ENCODE measurements at regions not wholly inside any gene's neighbourhood (a gene's known extent, or its start where the extent isn't known, plus 50 kb on each side); places are given as distances from the start of the nearest gene placed in this dataset.

DNA sequence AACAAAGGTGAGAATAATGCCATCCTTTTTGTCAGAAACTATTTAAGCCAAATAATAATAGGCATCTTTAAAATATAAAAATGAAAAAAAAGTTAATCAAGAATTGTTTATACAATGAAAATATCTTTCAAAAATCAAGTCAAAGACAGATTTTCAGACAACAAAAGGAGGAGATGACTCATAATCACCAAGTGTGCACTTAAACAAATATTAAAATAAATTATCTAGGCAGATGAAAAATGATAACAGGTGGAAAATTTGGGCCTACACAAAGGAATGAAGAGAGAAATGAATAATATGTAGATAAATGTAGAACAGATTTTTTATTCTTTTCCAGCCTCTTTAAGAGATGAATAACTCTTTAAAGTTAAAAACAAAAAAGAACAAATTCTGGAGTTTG lies 250.0 kb upstream of the PLEKHG7 start (continued):
- TF ChIP-seq, protein P1, sequence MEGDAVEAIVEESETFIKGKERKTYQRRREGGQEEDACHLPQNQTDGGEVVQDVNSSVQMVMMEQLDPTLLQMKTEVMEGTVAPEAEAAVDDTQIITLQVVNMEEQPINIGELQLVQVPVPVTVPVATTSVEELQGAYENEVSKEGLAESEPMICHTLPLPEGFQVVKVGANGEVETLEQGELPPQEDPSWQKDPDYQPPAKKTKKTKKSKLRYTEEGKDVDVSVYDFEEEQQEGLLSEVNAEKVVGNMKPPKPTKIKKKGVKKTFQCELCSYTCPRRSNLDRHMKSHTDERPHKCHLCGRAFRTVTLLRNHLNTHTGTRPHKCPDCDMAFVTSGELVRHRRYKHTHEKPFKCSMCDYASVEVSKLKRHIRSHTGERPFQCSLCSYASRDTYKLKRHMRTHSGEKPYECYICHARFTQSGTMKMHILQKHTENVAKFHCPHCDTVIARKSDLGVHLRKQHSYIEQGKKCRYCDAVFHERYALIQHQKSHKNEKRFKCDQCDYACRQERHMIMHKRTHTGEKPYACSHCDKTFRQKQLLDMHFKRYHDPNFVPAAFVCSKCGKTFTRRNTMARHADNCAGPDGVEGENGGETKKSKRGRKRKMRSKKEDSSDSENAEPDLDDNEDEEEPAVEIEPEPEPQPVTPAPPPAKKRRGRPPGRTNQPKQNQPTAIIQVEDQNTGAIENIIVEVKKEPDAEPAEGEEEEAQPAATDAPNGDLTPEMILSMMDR (conservative IDR thresholded peaks at IDR 0.05; ENCODE audit: low read depth in 2 of 2) = no peak

DNA sequence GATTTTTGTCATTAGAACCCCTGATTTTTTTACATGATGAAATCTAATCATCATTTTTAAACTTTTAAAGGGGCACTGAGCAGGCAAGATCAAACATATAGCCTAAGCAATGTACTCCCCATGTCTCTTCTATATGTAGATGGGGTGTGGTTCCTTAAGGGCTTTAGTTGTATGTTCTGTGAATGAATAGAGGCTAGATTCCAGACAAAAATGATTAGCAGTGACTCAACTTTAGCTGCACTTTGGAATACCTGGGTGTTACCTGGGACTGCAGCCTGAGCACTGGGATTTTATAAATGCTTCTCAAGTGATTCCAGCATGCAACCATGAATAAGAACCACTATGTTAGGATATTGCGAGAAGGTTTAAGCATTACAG lies 256.7 kb upstream of the PLEKHG7 start:
- no peak for TF ChIP-seq STAT1 (IDR thresholded peaks at IDR 0.05; ENCODE audit: unreplicated experiment)
- no peak for TF ChIP-seq ZNF331 (CRISPR knock-in tag; IDR thresholded peaks at IDR 0.05; ENCODE audit: low read depth)
- no peak for TF ChIP-seq CREB1 (CRISPR knock-in tag; IDR thresholded peaks at IDR 0.05; ENCODE audit: low read depth)
- TF ChIP-seq, protein P1 (conservative IDR thresholded peaks at IDR 0.05; ENCODE audit: low read depth in 2 of 2) = no peak
- no peak for TF ChIP-seq ZNF114 (CRISPR knock-in tag; IDR thresholded peaks at IDR 0.05)
- TF ChIP-seq, protein P2, sequence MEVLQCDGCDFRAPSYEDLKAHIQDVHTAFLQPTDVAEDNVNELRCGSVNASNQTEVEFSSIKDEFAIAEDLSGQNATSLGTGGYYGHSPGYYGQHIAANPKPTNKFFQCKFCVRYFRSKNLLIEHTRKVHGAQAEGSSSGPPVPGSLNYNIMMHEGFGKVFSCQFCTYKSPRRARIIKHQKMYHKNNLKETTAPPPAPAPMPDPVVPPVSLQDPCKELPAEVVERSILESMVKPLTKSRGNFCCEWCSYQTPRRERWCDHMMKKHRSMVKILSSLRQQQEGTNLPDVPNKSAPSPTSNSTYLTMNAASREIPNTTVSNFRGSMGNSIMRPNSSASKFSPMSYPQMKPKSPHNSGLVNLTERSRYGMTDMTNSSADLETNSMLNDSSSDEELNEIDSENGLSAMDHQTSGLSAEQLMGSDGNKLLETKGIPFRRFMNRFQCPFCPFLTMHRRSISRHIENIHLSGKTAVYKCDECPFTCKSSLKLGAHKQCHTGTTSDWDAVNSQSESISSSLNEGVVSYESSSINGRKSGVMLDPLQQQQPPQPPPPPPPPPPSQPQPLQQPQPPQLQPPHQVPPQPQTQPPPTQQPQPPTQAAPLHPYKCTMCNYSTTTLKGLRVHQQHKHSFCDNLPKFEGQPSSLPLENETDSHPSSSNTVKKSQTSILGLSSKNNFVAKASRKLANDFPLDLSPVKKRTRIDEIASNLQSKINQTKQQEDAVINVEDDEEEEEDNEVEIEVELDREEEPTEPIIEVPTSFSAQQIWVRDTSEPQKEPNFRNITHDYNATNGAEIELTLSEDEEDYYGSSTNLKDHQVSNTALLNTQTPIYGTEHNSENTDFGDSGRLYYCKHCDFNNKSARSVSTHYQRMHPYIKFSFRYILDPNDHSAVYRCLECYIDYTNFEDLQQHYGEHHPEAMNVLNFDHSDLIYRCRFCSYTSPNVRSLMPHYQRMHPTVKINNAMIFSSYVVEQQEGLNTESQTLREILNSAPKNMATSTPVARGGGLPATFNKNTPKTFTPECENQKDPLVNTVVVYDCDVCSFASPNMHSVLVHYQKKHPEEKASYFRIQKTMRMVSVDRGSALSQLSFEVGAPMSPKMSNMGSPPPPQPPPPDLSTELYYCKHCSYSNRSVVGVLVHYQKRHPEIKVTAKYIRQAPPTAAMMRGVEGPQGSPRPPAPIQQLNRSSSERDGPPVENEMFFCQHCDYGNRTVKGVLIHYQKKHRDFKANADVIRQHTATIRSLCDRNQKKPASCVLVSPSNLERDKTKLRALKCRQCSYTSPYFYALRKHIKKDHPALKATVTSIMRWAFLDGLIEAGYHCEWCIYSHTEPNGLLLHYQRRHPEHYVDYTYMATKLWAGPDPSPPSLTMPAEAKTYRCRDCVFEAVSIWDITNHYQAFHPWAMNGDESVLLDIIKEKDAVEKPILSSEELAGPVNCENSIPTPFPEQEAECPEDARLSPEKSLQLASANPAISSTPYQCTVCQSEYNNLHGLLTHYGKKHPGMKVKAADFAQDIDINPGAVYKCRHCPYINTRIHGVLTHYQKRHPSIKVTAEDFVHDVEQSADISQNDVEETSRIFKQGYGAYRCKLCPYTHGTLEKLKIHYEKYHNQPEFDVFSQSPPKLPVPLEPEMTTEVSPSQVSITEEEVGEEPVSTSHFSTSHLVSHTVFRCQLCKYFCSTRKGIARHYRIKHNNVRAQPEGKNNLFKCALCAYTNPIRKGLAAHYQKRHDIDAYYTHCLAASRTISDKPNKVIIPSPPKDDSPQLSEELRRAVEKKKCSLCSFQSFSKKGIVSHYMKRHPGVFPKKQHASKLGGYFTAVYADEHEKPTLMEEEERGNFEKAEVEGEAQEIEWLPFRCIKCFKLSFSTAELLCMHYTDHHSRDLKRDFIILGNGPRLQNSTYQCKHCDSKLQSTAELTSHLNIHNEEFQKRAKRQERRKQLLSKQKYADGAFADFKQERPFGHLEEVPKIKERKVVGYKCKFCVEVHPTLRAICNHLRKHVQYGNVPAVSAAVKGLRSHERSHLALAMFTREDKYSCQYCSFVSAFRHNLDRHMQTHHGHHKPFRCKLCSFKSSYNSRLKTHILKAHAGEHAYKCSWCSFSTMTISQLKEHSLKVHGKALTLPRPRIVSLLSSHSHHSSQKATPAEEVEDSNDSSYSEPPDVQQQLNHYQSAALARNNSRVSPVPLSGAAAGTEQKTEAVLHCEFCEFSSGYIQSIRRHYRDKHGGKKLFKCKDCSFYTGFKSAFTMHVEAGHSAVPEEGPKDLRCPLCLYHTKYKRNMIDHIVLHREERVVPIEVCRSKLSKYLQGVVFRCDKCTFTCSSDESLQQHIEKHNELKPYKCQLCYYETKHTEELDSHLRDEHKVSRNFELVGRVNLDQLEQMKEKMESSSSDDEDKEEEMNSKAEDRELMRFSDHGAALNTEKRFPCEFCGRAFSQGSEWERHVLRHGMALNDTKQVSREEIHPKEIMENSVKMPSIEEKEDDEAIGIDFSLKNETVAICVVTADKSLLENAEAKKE (CRISPR knock-in tag; IDR thresholded peaks at IDR 0.05) = no peak
- TF ChIP-seq, protein P3, sequence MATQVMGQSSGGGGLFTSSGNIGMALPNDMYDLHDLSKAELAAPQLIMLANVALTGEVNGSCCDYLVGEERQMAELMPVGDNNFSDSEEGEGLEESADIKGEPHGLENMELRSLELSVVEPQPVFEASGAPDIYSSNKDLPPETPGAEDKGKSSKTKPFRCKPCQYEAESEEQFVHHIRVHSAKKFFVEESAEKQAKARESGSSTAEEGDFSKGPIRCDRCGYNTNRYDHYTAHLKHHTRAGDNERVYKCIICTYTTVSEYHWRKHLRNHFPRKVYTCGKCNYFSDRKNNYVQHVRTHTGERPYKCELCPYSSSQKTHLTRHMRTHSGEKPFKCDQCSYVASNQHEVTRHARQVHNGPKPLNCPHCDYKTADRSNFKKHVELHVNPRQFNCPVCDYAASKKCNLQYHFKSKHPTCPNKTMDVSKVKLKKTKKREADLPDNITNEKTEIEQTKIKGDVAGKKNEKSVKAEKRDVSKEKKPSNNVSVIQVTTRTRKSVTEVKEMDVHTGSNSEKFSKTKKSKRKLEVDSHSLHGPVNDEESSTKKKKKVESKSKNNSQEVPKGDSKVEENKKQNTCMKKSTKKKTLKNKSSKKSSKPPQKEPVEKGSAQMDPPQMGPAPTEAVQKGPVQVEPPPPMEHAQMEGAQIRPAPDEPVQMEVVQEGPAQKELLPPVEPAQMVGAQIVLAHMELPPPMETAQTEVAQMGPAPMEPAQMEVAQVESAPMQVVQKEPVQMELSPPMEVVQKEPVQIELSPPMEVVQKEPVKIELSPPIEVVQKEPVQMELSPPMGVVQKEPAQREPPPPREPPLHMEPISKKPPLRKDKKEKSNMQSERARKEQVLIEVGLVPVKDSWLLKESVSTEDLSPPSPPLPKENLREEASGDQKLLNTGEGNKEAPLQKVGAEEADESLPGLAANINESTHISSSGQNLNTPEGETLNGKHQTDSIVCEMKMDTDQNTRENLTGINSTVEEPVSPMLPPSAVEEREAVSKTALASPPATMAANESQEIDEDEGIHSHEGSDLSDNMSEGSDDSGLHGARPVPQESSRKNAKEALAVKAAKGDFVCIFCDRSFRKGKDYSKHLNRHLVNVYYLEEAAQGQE (IDR thresholded peaks at IDR 0.05; ENCODE audit: unreplicated experiment) = no peak
- no peak for TF ChIP-seq EZH2phosphoT487 (IDR thresholded peaks at IDR 0.05; ENCODE audit: unreplicated experiment)
- TF ChIP-seq, protein P4, sequence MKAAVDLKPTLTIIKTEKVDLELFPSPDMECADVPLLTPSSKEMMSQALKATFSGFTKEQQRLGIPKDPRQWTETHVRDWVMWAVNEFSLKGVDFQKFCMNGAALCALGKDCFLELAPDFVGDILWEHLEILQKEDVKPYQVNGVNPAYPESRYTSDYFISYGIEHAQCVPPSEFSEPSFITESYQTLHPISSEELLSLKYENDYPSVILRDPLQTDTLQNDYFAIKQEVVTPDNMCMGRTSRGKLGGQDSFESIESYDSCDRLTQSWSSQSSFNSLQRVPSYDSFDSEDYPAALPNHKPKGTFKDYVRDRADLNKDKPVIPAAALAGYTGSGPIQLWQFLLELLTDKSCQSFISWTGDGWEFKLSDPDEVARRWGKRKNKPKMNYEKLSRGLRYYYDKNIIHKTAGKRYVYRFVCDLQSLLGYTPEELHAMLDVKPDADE (IDR thresholded peaks at IDR 0.05) = no peak
- H3K4me3 ChIP-seq = no peak overlapping the region
- no peak overlapping the region for H3K27ac ChIP-seq (ENCODE audit: low read depth)
- no peaks in the 10 kb centered on the region for H3F3A ChIP-seq (replicated peaks; ENCODE audit: low read depth)
- Mint-ChIP-seq H3K9me3 (no peaks in the 10 kb centered on the region), H3K4me1 (no peaks in the 10 kb centered on the region), H3K36me3 (ENCODE audit: low read depth) (no peaks in the 10 kb centered on the region), H3K4me3 (no peak overlapping the region), H3K27me3 (ENCODE audit: insufficient read depth, low read depth, poor library complexity) (no peaks in the 10 kb centered on the region), H3K27ac (no peak overlapping the region)
- no peaks in the 10 kb centered on the region for H3K27me3 ChIP-seq (ENCODE audit: insufficient read depth)
- DNase-seq (ENCODE audit: low spot score) = no peak
- no peaks in the 10 kb centered on the region for H3K79me2 ChIP-seq (replicated peaks; ENCODE audit: insufficient read depth)
- peaks cover 6% of the 10 kb centered on the region; the same call in 1 of the 2 replicates for H3K9me2 ChIP-seq (ENCODE audit: insufficient read depth)
- no peaks in the 10 kb centered on the region for H4K20me1 ChIP-seq (replicated peaks; ENCODE audit: insufficient read depth)
- H3K36me3 ChIP-seq (ENCODE audit: insufficient read depth) = no peaks in the 10 kb centered on the region
- H3K4me1 ChIP-seq (ENCODE audit: insufficient read depth) = no peaks in the 10 kb centered on the region
- ATAC-seq = no peak
- no peak overlapping the region for H3K4me2 ChIP-seq
- H2AFZ ChIP-seq = no peak overlapping the region

Data from GM23338 (cell line).